ENCODE measurements at regions not wholly inside any gene's neighbourhood (a gene's known extent, or its start where the extent isn't known, plus 50 kb on each side); places are given as distances from the start of the nearest gene placed in this dataset.

DNA sequence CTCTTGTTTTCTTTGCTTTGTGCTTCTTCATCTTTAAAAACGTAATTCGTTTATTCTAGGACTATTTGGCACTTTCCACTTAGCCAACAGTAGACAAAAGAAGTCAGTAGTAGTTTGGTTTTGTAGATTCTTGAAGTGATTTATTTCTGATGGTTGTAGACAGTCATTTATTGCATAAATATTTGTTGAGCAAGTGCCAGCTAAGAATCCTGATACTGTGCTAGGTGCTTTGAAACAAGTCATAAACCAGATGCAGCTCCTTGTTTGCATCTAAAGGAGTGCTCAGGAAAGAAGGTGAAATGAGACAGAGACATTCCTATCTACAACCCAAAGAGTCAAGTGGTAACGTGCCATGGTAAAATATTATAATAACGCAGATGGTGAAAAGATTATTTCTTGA, 469.1 kb downstream of the GJA1 start:
- TF ChIP-seq GATA2 (IDR thresholded peaks at IDR 0.05; ENCODE audit: low read depth, low read length) (no peak), GATA3 (IDR thresholded peaks at IDR 0.05; ENCODE audit: low read depth, low read length) (no peak)

All from SH-SY5Y (cell line).